ENCODE measurements at regions not wholly inside any gene's neighbourhood (a gene's known extent, or its start where the extent isn't known, plus 50 kb on each side); places are given as distances from the start of the nearest gene placed in this dataset.

DNA sequence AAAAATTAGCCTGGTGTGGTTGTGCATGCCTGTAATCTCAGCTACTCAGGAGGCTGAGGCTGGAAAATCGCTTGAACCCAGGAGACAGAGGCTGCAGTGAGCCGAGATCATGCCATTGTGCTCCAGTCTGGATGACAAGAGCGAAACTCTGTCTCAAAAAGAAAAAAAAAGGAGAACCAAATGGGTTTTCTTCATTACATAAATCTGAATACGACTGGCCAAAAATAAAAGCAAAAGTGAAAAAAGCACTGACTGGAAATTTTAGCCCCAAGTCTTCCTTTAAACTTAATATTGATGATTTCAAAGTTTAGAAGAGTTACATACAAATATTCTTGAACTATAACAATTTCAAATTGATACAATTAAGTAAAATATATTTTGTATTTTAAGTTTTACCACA is 249.5 kb upstream of the STARD13 start:
- no peaks in the 10 kb centered on the region for H3K36me3 ChIP-seq
- no peaks in the 10 kb centered on the region for H3K27me3 ChIP-seq
- no peaks in the 10 kb centered on the region for H3K9me3 ChIP-seq
- intact Hi-C loops (cut with DNase I), result loop anchor here in 2 of 4 donors (10.0 kb wide), 2 partner anchors 250 to 410 kb away; partner anchors contain the start of gene STARD13 (in 2 of the 2)
- WGBS, 3 donors, result 89 to 91% (median 89%) methylated on average over 4 of the region's 4 CpGs
- no peak overlapping the region for H3K4me3 ChIP-seq
- peaks cover 1% of the 10 kb centered on the region for H3K4me1 ChIP-seq (ENCODE audit: insufficient read depth)
- no peak for DNase-seq
- no peak overlapping the region for H3K27ac ChIP-seq
- no peak for TF ChIP-seq CTCF (IDR thresholded peaks at IDR 0.05)
- TF ChIP-seq EP300 (IDR thresholded peaks at IDR 0.05), result no peak
- no peak for TF ChIP-seq POLR2A (IDR thresholded peaks at IDR 0.05)

DNA sequence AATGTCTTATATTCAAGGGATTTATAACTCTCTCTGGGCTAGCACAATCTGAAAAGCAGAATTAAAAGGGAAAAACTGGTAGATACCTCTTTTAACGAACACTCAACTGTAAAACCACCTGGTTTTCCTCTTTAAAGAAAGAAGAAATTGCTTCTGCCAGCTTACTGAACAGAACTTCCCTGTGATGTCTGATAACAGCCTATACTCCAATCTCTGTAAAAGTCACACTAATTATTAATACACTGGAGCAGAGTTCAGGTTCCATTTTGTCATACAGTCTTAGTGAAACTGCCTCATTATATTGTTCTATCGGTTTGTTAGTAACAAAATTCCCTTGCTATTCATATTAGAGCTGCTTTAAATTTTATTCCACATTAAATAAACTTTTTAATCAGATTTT is 251.0 kb upstream of the STARD13 start:
- intact Hi-C loops (cut with DNase I), result loop anchor here in 2 of 4 donors (10.0 kb wide), 2 partner anchors 252 to 412 kb away; partner anchors contain the start of gene STARD13 (in 2 of the 2)
- Histone ChIP-seq H3K4me1 (ENCODE audit: insufficient read depth) (peaks cover 3% of the 10 kb centered on the region), H3K27me3 (no peaks in the 10 kb centered on the region), H3K4me3 (no peak overlapping the region), H3K36me3 (no peaks in the 10 kb centered on the region), H3K9me3 (no peaks in the 10 kb centered on the region), H3K27ac (peak overlapping the region in 1 of 2 donors; percentile 61)
- no peak for DNase-seq
- TF ChIP-seq POLR2A (IDR thresholded peaks at IDR 0.05) (no peak), CTCF (IDR thresholded peaks at IDR 0.05) (no peak), EP300 (IDR thresholded peaks at IDR 0.05) (no peak)
- 28 to 60% (median 40%) methylated on average over 2 of the region's 2 CpGs for WGBS, 3 donors

- DNase-seq, result no peak
- Histone ChIP-seq H3K27me3 (no peaks in the 10 kb centered on the region), H3K9me3 (no peaks in the 10 kb centered on the region), H3K4me3 (no peak overlapping the region), H3K27ac (peak overlapping the region in 1 of 2 donors; percentile 61), H3K4me1 (ENCODE audit: insufficient read depth) (peaks cover 3% of the 10 kb centered on the region), H3K36me3 (no peaks in the 10 kb centered on the region)
- TF ChIP-seq EP300 (IDR thresholded peaks at IDR 0.05) (no peak), CTCF (IDR thresholded peaks at IDR 0.05) (no peak), POLR2A (IDR thresholded peaks at IDR 0.05) (no peak)
- intact Hi-C loops (cut with DNase I), result loop anchor here in 2 of 4 donors (10.0 kb wide), 2 partner anchors 252 to 412 kb away; partner anchors contain the start of gene STARD13 (in 2 of the 2)
- 13 to 29% (median 21%) methylated on average over 5 of the region's 5 CpGs for WGBS, 3 donors
Measured at GRCh38 chr13:33537026-33537425, 251.5 kb upstream of the STARD13 start.

DNA sequence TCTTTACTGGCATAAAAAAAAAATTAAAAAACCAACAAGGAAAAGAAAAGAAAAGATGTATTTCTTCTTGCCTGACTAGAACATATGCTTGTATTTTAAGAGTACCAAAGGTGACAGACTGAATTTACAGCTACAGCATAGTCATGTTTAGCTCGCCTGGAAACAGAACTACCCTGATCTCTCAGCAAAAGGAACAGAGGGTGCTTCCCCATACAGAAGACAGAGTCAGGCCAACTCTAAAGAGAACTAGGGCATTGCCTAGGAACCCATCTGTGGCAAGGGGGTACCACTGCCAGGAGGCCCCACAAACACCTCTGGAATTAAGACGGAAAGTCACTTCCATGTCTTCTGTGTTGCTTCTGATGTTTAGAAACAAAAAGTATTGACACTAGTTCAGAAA is 252.1 kb upstream of the STARD13 start:
- intact Hi-C loops (cut with DNase I), result loop anchor here in 2 of 4 donors (10.0 kb wide), 2 partner anchors 253 to 413 kb away; partner anchors contain the start of gene STARD13 (in 2 of the 2)
- WGBS, 3 donors, result 47 to 55% (median 53%) methylated on average over 2 of the region's 2 CpGs
- DNase-seq, result no peak
- Histone ChIP-seq H3K4me3 (no peak overlapping the region), H3K27me3 (no peaks in the 10 kb centered on the region), H3K4me1 (ENCODE audit: insufficient read depth) (peaks cover 3% of the 10 kb centered on the region), H3K27ac (peak overlapping the region; percentile 55 to 61), H3K36me3 (no peaks in the 10 kb centered on the region), H3K9me3 (no peaks in the 10 kb centered on the region)
- TF ChIP-seq CTCF (IDR thresholded peaks at IDR 0.05), result no peak

All from ovary (tissue), 7 donors.